NCI-H446 (cell line): ENCODE measurements at regions not wholly inside any gene's neighbourhood (a gene's known extent, or its start where the extent isn't known, plus 50 kb on each side); places are given as distances from the start of the nearest gene placed in this dataset.

Source experiments
- DNase-seq, 2 experiments: peaks; one replicate each; lab custom pipeline; 2025; lab: John Stamatoyannopoulos, UW

DNA sequence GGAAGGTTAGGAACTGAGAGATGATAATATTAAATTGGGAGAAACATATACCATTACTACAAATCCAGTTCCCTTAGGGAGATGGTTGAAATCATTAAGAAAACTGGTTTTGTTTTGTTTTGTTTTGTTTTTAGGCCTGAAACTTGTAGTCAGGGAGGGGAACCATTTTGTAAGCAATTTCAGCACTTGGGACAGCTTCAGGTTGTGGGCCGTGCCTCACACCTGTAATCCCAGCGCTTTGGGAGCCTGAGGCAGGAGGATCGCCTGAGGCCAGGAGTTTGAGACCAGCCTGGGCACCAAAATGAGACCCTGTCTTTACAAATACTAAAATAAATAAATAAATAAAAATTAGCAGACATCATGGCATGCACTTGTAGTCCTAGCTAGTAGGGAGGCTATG lies 694.3 kb upstream of the NR5A2 start:
- no peak for DNase-seq

- DNase-seq, result no peak
Observed at GRCh38 chr1:199335496-199335895, 692.0 kb upstream of the NR5A2 start.

DNA sequence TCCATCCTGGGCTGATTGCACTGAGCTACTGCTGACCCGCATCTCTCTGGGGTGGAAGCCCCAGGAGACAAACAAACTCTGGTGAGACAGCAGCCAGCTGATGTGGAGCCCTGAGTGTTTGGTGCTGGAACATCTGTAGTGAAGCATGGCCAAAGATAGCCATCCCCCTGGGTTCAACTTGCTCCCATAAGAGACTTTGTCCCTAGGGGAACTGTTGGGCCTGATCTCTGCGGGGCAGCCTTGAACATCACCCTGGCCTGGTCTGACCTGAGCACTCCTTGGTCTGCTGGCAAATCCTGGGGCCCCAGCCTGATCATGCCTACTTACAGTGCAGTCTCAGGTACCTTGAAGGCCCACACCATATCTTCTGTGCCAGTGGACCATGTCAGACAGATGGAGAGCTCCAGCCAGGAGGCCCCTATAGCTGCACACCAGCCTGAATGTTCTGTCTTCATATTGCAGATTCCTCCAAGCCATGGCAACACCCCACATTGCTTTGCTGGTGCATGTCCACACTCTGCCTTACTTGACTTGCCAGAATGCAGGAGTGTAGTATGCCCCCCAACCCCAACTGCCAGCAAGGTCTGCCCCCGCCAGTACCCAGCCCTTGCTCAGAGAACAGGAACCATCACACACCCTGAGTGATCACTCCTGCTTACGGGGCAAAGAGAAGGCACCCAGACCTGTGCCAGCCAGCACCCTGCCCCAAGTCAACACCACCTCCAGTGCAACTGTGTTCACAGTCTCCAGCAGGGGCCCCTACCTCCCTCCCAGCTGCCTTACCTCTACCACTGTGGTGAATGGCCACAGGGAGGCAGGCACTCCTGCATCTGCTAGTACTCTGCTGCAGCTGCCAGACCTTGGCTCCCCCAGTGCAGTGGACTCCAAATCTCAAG lies 690.5 kb upstream of the NR5A2 start:
- no peak for DNase-seq

DNA sequence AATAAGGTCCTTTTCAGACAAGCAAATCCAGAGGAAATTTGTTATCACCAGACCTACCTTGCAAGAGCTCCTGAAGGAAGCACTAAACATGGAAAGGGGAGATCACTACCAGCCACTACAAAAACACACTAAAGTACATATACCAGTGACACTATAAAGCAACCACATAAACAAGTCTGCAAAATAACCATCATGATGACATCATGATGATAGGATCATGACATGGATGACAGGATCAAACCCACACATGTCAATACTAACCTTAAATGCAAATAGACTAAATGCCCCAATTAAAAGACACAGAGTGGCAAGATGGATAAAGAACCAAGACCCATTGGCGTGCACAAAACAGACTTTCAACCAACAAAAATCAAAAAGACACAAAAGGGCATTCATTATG lies 688.8 kb upstream of the NR5A2 start:
- no peak for DNase-seq

DNA sequence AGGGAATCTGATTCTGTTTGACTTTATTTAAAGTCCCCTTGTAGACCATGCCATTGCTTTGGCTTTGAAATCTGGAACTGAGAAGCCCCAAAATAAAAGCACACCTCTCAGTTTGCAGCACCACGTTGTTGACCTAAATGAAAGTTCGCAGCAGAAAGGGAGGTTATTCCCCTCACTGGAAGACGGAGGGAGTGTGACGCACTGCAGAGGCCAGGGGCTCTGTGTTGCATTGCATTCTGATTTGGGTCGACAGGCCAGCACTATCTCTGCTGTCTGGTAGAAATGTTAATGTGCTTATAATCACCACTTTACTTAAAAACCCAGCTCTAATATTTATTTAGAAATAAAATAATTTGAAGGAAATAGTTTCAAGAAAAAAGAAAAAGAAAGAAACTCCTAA lies 675.2 kb upstream of the NR5A2 start:
- DNase-seq, result no peak

GRCh38 chr1:199353906-199354305 lies 673.6 kb upstream of the NR5A2 start:
- no peak for DNase-seq

- no peak for DNase-seq
Observed at GRCh38 chr1:199356561-199356960, 670.9 kb upstream of the NR5A2 start.

- no peak for DNase-seq
Observed at GRCh38 chr1:199357599-199357998, 669.9 kb upstream of the NR5A2 start.

- DNase-seq, result no peak
Observed at GRCh38 chr1:199362996-199363395, 664.5 kb upstream of the NR5A2 start.

DNA sequence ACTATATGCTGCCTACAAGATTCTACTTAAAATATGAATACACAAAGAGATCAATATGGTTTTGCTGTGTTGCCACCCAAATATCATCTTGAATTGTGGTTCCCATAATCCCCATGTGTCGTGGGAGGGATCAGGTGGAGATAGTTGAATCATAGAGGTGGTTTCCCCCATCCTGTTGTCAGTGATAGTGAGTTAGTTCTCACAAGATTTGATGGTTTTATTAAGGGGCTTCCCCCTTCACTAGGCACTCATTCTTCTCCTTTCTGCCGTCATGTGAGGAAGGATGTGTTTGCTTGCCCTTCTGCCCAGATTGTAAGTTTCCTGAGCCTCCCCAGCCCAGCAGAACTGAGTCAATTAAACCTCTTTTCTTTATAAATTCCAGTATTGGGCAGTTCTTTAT lies 654.4 kb upstream of the NR5A2 start:
- DNase-seq, result no peak

- no peak for DNase-seq
Observed at GRCh38 chr1:199377211-199377610, 650.3 kb upstream of the NR5A2 start.

GRCh38 chr1:199383793-199384192 lies 643.7 kb upstream of the NR5A2 start:
- DNase-seq, result no peak

DNA sequence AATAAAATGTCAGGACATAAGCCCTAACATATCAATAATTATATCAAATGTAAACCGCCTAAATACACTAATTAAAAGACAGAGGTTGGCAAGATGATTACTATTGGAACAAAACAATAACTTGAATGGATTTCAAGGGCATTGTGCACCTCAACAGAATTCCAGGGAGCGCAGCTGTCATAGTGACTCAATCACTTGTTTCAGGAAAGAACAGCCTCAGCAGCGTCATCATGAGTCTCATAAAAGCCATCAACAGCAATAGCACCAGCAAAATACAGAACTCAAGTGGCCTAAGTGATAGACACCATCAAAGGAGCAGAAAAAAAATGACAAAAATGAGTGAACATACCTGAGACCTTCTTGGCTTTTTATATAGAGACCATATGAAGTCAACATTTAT lies 632.7 kb upstream of the NR5A2 start:
- no peak for DNase-seq

DNA sequence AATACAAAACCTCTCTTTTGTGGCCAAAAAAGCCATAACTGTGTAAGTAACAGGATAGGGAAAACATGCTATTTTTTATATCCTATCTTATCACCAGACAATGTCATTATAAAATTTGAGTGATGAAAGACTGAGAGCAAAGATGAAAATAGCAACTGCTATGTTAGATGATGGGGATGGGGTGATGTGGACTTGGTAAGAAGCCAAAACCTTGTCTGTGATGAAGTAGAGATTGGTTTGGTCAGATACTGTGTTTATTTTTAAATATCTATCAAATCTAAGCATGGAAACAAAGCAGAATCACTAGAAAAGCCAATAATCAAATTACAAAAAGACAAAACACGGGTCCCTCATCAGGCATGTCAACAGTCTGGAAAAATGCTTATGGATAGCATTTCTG lies 631.1 kb upstream of the NR5A2 start:
- DNase-seq, result no peak

DNA sequence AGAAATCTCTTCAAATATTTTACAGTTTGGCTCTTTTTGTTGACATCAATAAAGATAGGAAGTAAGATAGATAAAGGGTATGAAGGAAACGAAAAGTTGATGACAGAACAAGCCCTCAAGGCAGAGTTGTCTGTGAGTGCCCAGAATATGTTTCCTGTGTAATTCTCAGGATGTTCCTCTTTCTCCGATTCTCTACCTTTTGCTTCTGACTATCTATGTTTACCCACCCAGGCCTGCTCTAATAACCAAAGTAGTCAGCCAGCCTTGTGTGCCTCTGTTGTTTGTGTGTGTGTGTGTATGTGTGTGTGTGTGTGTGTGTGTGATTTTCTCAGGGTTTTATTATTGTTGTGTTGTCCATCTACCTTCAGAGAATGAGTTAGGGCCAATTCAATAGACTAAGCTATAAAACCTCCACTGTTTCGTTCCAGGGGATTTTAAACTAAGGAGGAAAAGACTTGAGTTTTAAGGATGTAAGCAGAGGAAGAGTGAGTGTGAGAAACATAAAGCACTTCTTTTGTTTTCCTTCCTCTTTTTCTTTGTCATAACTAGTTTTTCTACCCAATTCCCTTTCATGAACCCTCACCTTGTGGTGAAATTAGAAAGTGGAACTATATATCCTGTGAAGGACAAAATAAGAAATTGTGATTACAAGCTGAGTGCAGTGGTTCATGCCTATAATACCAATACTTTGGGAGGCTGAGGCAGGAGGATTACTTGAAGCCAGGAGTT lies 627.4 kb upstream of the NR5A2 start:
- DNase-seq, result no peak

DNA sequence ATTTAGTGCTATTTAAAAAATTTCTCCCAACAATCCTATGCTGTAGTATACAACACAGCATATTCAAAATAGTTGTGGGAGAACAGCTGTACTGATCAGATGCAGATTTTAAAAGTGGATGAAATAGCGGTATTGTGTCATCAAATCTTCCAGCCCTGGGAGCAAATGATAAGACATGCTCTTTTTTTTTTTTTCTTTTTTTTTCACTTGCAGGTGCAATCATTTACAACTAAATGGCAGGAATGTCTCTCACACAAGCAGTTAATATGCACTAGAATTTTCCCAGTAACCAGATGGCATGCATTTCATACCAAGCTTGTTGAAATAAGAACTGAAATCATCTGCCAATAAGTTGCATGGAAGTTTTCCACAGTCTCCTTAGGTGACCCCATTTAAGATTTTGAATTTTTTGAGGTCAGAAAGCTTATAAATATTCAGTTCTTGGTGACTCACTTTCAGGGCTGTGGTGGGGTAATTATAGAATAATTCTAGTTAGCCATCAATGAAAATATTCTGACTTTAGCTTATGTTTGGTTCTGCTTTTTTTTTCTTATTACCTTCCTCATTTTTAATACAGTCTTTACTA lies 623.9 kb upstream of the NR5A2 start:
- DNase-seq, result peak; percentile 51 to 77

- peak; percentile 51 to 87 for DNase-seq
Observed at GRCh38 chr1:199404191-199404590, 623.3 kb upstream of the NR5A2 start.

DNA sequence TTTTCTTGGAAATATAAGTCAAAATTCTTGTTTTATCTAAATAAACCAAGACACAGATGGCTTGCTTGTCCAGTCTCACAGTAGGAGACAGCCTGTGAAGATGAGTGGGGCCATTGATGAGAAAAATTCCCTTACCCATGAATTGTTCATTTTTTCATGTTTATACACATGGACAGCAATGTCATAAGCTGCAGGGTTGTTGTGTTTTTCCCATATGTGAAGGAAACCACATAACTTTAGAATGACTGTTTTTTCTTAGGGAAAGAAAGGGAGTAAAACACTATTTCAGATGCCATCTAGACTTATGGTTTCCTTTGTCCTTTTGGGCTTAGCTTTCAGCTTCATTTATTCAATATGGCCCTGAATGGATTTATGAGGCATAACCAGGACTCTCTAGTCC lies 622.5 kb upstream of the NR5A2 start:
- no peak for DNase-seq

DNA sequence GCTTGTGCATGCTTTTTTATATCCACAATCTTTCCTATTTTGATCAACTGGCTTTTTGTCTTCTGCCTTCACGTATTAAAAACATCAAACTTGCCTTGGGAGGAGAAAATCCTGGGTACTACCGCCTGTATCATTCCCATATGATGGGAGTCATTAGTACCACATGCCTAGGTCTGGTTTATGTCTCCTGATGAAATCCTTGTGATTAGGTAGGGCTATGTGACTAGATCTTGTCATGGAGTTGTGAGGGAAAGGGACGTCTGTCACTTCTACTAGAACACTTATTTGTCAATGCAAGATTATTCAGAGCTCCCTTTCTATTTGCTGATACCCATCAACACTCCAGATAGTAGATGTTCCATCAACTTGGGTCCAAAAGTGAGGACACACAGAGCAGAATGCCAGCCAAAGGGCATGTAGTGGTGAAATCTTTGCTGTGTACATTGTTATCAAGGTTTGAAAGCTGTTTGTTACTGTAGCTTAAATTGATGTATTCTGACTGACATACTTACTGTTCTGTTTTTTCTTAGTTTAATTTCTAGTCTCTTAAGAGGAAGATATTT lies 621.8 kb upstream of the NR5A2 start:
- no peak for DNase-seq

DNA sequence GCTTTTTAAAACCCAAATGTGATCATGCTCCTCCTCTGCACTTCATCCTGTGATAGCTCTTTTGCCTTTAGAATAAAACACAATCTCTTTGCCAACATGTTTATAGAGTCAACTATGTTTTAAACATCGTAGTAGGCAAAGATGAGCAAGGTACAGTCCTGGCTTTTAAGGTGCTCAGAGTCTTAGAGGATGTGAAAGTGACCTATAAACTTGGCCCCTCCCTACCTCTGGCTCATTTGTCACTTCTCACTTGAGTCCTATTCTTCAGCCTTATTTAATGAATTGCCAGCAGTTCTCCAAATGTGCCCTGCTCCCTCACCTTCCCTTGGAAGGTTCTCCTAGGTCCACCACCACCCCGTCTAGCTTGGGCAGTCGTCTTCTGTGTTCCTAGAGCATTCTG lies 617.0 kb upstream of the NR5A2 start:
- DNase-seq, result no peak

GRCh38 chr1:199411506-199411905 lies 616.0 kb upstream of the NR5A2 start:
- DNase-seq, result no peak

DNA sequence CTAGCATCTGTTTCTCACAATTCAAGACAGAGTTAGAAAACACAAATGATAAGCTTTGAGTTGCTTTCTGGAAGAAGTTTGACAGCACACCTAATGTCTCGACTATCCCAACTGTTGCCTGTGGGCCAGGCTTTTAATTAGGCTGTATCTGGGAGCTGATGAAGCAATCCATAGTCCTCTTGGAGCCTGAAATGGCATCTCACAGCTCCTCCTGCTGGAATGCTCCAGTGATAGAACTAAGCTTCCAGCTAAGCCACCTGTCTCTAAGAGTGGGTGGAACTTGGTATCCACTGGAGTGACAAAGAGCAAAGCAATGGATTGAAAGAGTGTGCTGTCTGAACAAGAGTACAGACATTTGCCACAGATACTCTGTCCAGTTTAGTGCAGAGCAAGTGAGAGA lies 605.3 kb upstream of the NR5A2 start:
- DNase-seq, result peak; percentile 17 to 68

DNA sequence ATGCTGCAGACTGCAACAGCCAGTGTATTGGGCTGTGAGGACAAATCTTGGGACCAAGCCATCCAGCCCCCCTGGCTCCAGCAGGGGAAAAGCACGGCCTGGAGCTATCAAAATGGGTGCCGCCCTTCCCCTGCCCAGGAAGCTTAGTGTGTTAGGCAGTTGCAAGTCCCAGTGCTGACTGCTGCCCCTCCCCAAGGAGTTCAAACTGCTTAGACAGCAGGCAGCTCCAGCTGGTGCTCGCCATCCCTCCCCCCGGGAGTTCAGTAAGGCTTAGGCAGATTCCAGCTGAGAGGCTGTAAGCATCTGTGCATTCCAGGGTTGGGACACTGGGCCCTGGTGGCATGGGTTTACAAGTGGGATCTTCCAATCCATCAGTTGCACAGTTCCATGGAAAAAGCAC lies 579.6 kb upstream of the NR5A2 start:
- peak in 1 of 2 experiments; percentile 25 for DNase-seq
